MCF 10A (cell line): ENCODE measurements at regions not wholly inside any gene's neighbourhood (a gene's known extent, or its start where the extent isn't known, plus 50 kb on each side); places are given as distances from the start of the nearest gene placed in this dataset.
"Not testable (repeated sequence)": the region's sequence is repeated elsewhere in the genome, so short reads cannot be mapped to it uniquely, and the experiment has no call there.

Experiments
- BruUV-seq: library from RNA; stranded (reverse); fragments of 400-500 nt; replicated peaks from 2 replicates; lab custom pipeline; 2021; lab: Mats Ljungman, UMichigan
- CTCF ChIA-PET: fragments of 300-600 bp; sonication (Branson Sonifier 250); formaldehyde crosslinking; extraction: SDS; loops from one replicate; lab custom pipeline; 2021; ENCODE audit warnings: antibody characterized with exemption, inconsistent platforms; lab: Yijun Ruan, JAX
- POLR2A ChIA-PET: fragments of 300-600, 350-650 bp; sonication (Branson Sonifier 250); formaldehyde crosslinking; extraction: SDS; loops from one replicate; lab custom pipeline; 2020; ENCODE audit warnings: antibody characterized with exemption, inconsistent platforms; lab: Yijun Ruan, JAX
- DNase-seq: peaks from one replicate; pipeline ENCODE4 v3.0.0-alpha.2; 2018; ENCODE audit not compliant: unreplicated experiment
- H3K27ac Mint-ChIP-seq: one replicate; pipeline ENCODE4 v1.8.0; 2022; ENCODE audit warnings: mild to moderate bottlenecking, low read depth, mixed read lengths; ENCODE audit not compliant: unreplicated experiment
- H3K27me3 Mint-ChIP-seq: one replicate; pipeline ENCODE4 v1.8.0; 2022; ENCODE audit warnings: mixed read lengths; ENCODE audit not compliant: insufficient read depth, unreplicated experiment
- H3K36me3 Mint-ChIP-seq: one replicate; pipeline ENCODE4 v1.8.0; 2022; ENCODE audit warnings: mild to moderate bottlenecking, moderate library complexity, mixed read lengths; ENCODE audit not compliant: insufficient read depth, unreplicated experiment
- H3K4me1 Mint-ChIP-seq: one replicate; pipeline ENCODE4 v1.8.0; 2022; ENCODE audit warnings: mixed read lengths; ENCODE audit not compliant: insufficient read depth, unreplicated experiment
- H3K4me3 Mint-ChIP-seq: one replicate; pipeline ENCODE4 v1.8.0; 2022; ENCODE audit warnings: mild to moderate bottlenecking, moderate library complexity, mixed read lengths; ENCODE audit not compliant: unreplicated experiment
- H3K9me3 Mint-ChIP-seq: one replicate; pipeline ENCODE4 v1.8.0; 2022; ENCODE audit warnings: mixed read lengths; ENCODE audit not compliant: unreplicated experiment
- CTCF ChIP-seq: fragments of 200-600 bp; IDR thresholded peaks from one replicate; pipeline ENCODE4 v1.8.0; 2022; ENCODE audit warnings: antibody characterized with exemption, mild to moderate bottlenecking; ENCODE audit not compliant: unreplicated experiment
- intact Hi-C: fragments of 100-400 bp; cut with micrococcal nuclease; formaldehyde crosslinking; loops from 2 replicates; pipeline ENCODE4 v1.14.1; 2022

- Mint-ChIP-seq H3K27ac (no peak overlapping the region), H3K4me3 (no peak overlapping the region), H3K4me1 (no peaks in the 10 kb centered on the region), H3K9me3 (no peaks in the 10 kb centered on the region), H3K36me3 (no peaks in the 10 kb centered on the region), H3K27me3 (peaks cover 34% of the 10 kb centered on the region)
- ChIA-PET POLR2A (no interaction called here), CTCF (no interaction called here)
- DNase-seq, result no peak
- intact Hi-C loops, result no loop called here
- BruUV-seq, result no TSS peak
- TF ChIP-seq CTCF, result no peak
Observed at GRCh38 chrX:74061879-74062278, 209.4 kb upstream of the XIST start.

- Mint-ChIP-seq H3K9me3 (no peaks in the 10 kb centered on the region), H3K27me3 (no peaks in the 10 kb centered on the region), H3K4me3 (no peak overlapping the region), H3K27ac (no peak overlapping the region), H3K36me3 (no peaks in the 10 kb centered on the region), H3K4me1 (no peaks in the 10 kb centered on the region)
- intact Hi-C loops, result no loop called here
- BruUV-seq, result no TSS peak
- ChIA-PET POLR2A (no interaction called here), CTCF (interaction anchor here (0.6 kb wide), 2 partner anchors 40 to 81 kb away, joined by 3 read pairs; no protein-coding TSS in a partner anchor)
- no peak for TF ChIP-seq CTCF
- no peak for DNase-seq
Observed at GRCh38 chrX:74049126-74049525, 196.6 kb upstream of the XIST start.

- Mint-ChIP-seq H3K9me3 (peaks cover 17% of the 10 kb centered on the region), H3K27me3 (peaks cover 39% of the 10 kb centered on the region)
- DNase-seq, H3K4me3 Mint-ChIP-seq, H3K36me3 Mint-ChIP-seq, CTCF ChIA-PET, BruUV-seq, intact Hi-C loops, POLR2A ChIA-PET, H3K4me1 Mint-ChIP-seq, H3K27ac Mint-ChIP-seq: not testable (repeated sequence)
Observed at GRCh38 chrX:74034066-74034465, 181.6 kb upstream of the XIST start.

GRCh38 chrX:74031527-74031926, 179.0 kb upstream of the XIST start:
- intact Hi-C loops, H3K36me3 Mint-ChIP-seq, H3K4me1 Mint-ChIP-seq, H3K27ac Mint-ChIP-seq, DNase-seq, H3K9me3 Mint-ChIP-seq, BruUV-seq, POLR2A ChIA-PET, H3K4me3 Mint-ChIP-seq: not testable (repeated sequence)
- peaks cover 15% of the 10 kb centered on the region for H3K27me3 Mint-ChIP-seq
- CTCF ChIA-PET, result interaction anchor here (0.7 kb wide), 1 partner anchor 103 kb away, joined by 3 read pairs; no protein-coding TSS in a partner anchor

GRCh38 chrX:74030766-74031165, 178.3 kb upstream of the XIST start:
- BruUV-seq, POLR2A ChIA-PET, H3K27ac Mint-ChIP-seq, CTCF ChIA-PET, H3K27me3 Mint-ChIP-seq, DNase-seq, H3K4me3 Mint-ChIP-seq, H3K9me3 Mint-ChIP-seq, intact Hi-C loops, H3K4me1 Mint-ChIP-seq, H3K36me3 Mint-ChIP-seq: not testable (repeated sequence)

GRCh38 chrX:74025145-74025544, 172.6 kb upstream of the XIST start:
- peaks cover 28% of the 10 kb centered on the region for H3K9me3 Mint-ChIP-seq
- POLR2A ChIA-PET, BruUV-seq, H3K36me3 Mint-ChIP-seq, CTCF ChIA-PET, H3K27ac Mint-ChIP-seq, DNase-seq, H3K4me3 Mint-ChIP-seq, intact Hi-C loops, H3K4me1 Mint-ChIP-seq, H3K27me3 Mint-ChIP-seq: not testable (repeated sequence)
